Skeletal muscle cell (primary cell): ENCODE measurements at regions not wholly inside any gene's neighbourhood (a gene's known extent, or its start where the extent isn't known, plus 50 kb on each side); places are given as distances from the start of the nearest gene placed in this dataset.
"Not testable (repeated sequence)": the region's sequence is repeated elsewhere in the genome, so short reads cannot be mapped to it uniquely, and the experiment has no call there.

Source experiments
- DNase-seq: peaks from one replicate; pipeline ENCODE4 v3.0.0-alpha.2; 2010; ENCODE audit warnings: low read depth
- H3K4me3 ChIP-seq: 2 replicates; pipeline ENCODE4 v1.5.1; 2011; ENCODE audit warnings: low read depth, mild to moderate bottlenecking, control low read depth, low read length, moderate library complexity

- DNase-seq, result no peak
- H3K4me3 ChIP-seq, result no peak overlapping the region
Measured at GRCh38 chr1:181250038-181250437, 161.5 kb downstream of the IER5 start.

GRCh38 chr1:181251001-181251712 is 162.7 kb downstream of the IER5 start:
- DNase-seq, result peak; percentile 45

GRCh38 chr1:181251713-181252075 is 163.2 kb downstream of the IER5 start:
- DNase-seq, result no peak

More at GRCh38 chr1:181251001-181251712, 162.7 kb downstream of the IER5 start:
- H3K4me3 ChIP-seq, result no peak overlapping the region

GRCh38 chr1:181253601-181254000 is 165.1 kb downstream of the IER5 start:
- H3K4me3 ChIP-seq, DNase-seq: not testable (repeated sequence)

More at GRCh38 chr1:181251713-181252075, 163.2 kb downstream of the IER5 start:
- H3K4me3 ChIP-seq, result no peak overlapping the region

- H3K4me3 ChIP-seq, result no peak overlapping the region
- DNase-seq, result peak; percentile 98
Measured at GRCh38 chr1:181255270-181255929, 166.9 kb downstream of the IER5 start.

GRCh38 chr1:181257117-181257516 is 168.6 kb downstream of the IER5 start:
- no peak for DNase-seq
- no peak overlapping the region for H3K4me3 ChIP-seq

- no peak overlapping the region for H3K4me3 ChIP-seq
- DNase-seq, result no peak
Measured at GRCh38 chr1:181259026-181259745, 170.7 kb downstream of the IER5 start.

- no peak overlapping the region for H3K4me3 ChIP-seq
- DNase-seq, result no peak
Measured at GRCh38 chr1:181260271-181260670, 171.8 kb downstream of the IER5 start.

GRCh38 chr1:181260994-181261393 is 172.5 kb downstream of the IER5 start:
- no peak for DNase-seq
- no peak overlapping the region for H3K4me3 ChIP-seq

- H3K4me3 ChIP-seq, result no peak overlapping the region
- DNase-seq, result no peak
Measured at GRCh38 chr1:181262069-181262468, 173.6 kb downstream of the IER5 start.

GRCh38 chr1:181263444-181263843 is 174.9 kb downstream of the IER5 start:
- no peak overlapping the region for H3K4me3 ChIP-seq
- no peak for DNase-seq

- H3K4me3 ChIP-seq, result no peak overlapping the region
- no peak for DNase-seq
Measured at GRCh38 chr1:181264821-181265220, 176.3 kb downstream of the IER5 start.

GRCh38 chr1:181284978-181285377 is 196.5 kb downstream of the IER5 start:
- DNase-seq, result no peak
- no peak overlapping the region for H3K4me3 ChIP-seq

GRCh38 chr1:181295217-181295616 is 188.1 kb upstream of the CACNA1E start:
- DNase-seq, result no peak

GRCh38 chr1:181296180-181296579 is 187.1 kb upstream of the CACNA1E start:
- DNase-seq, result no peak
- no peak overlapping the region for H3K4me3 ChIP-seq

More at GRCh38 chr1:181295217-181295616, 188.1 kb upstream of the CACNA1E start:
- no peak overlapping the region for H3K4me3 ChIP-seq

- H3K4me3 ChIP-seq, result no peak overlapping the region
- DNase-seq, result no peak
Measured at GRCh38 chr1:181308098-181308497, 175.2 kb upstream of the CACNA1E start.

GRCh38 chr1:181310560-181310959 is 172.8 kb upstream of the CACNA1E start:
- no peak for DNase-seq
- H3K4me3 ChIP-seq, result no peak overlapping the region

- no peak overlapping the region for H3K4me3 ChIP-seq
- no peak for DNase-seq
Measured at GRCh38 chr1:181312946-181313345, 170.4 kb upstream of the CACNA1E start.

GRCh38 chr1:181313466-181313865 is 169.9 kb upstream of the CACNA1E start:
- H3K4me3 ChIP-seq, result no peak overlapping the region
- no peak for DNase-seq

GRCh38 chr1:181314010-181314409 is 169.3 kb upstream of the CACNA1E start:
- DNase-seq, result no peak
- no peak overlapping the region for H3K4me3 ChIP-seq
